ENCODE measurements at regions not wholly inside any gene's neighbourhood (a gene's known extent, or its start where the extent isn't known, plus 50 kb on each side); places are given as distances from the start of the nearest gene placed in this dataset.

- TF ChIP-seq HOXA7 (CRISPR knock-in tag; IDR thresholded peaks at IDR 0.05) (no peak), CTCF (IDR thresholded peaks at IDR 0.05) (no peak), CHD4 (IDR thresholded peaks at IDR 0.05; ENCODE audit: borderline replicate concordance) (no peak), POLR2A (IDR thresholded peaks at IDR 0.05; ENCODE audit: low read length) (no peak), RARB (CRISPR knock-in tag; IDR thresholded peaks at IDR 0.05) (no peak), BCL3 (IDR thresholded peaks at IDR 0.05) (no peak), MAX (IDR thresholded peaks at IDR 0.05) (no peak), RCOR1 (IDR thresholded peaks at IDR 0.05; ENCODE audit: low read depth, low read length) (no peak), NPAS2 (CRISPR knock-in tag; IDR thresholded peaks at IDR 0.05; ENCODE audit: borderline replicate concordance) (no peak), CEBPB (IDR thresholded peaks at IDR 0.05) (no peak)
Measured at GRCh38 chr15:20349774-20350498, 191.7 kb downstream of the GOLGA6L6 start.

Measured in A549 (cell line).